Astrocyte of the spinal cord (primary cell): ENCODE measurements at regions not wholly inside any gene's neighbourhood (a gene's known extent, or its start where the extent isn't known, plus 50 kb on each side); places are given as distances from the start of the nearest gene placed in this dataset.

Experiments
- DNase-seq: peaks from one replicate; pipeline ENCODE4 v3.0.0; 2011; ENCODE audit warnings: low read depth, low spot score
- H3K4me3 ChIP-seq: 2 replicates; pipeline ENCODE4 v1.5.1; 2011; ENCODE audit warnings: low read depth, mild to moderate bottlenecking, low read length, moderate library complexity
- in situ Hi-C: cut with HindIII; loops from 2 replicates; pipeline ENCODE4 v1.10.0; 2017; ENCODE audit warnings: low sequenced_read_pairs
- TF ChIP-seq, protein P1 (sequence below): IDR thresholded peaks from 2 replicates; pipeline ENCODE4 v1.5.1; 2012; ENCODE audit warnings: low read depth, mild to moderate bottlenecking, low read length, inconsistent platforms

GRCh38 chr4:152000518-152000917 lies 239.7 kb upstream of the GATB start:
- TF ChIP-seq, protein P1, sequence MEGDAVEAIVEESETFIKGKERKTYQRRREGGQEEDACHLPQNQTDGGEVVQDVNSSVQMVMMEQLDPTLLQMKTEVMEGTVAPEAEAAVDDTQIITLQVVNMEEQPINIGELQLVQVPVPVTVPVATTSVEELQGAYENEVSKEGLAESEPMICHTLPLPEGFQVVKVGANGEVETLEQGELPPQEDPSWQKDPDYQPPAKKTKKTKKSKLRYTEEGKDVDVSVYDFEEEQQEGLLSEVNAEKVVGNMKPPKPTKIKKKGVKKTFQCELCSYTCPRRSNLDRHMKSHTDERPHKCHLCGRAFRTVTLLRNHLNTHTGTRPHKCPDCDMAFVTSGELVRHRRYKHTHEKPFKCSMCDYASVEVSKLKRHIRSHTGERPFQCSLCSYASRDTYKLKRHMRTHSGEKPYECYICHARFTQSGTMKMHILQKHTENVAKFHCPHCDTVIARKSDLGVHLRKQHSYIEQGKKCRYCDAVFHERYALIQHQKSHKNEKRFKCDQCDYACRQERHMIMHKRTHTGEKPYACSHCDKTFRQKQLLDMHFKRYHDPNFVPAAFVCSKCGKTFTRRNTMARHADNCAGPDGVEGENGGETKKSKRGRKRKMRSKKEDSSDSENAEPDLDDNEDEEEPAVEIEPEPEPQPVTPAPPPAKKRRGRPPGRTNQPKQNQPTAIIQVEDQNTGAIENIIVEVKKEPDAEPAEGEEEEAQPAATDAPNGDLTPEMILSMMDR: no peak
- no peak for DNase-seq
- in situ Hi-C loops: no loop called here
- H3K4me3 ChIP-seq: no peak overlapping the region

DNA sequence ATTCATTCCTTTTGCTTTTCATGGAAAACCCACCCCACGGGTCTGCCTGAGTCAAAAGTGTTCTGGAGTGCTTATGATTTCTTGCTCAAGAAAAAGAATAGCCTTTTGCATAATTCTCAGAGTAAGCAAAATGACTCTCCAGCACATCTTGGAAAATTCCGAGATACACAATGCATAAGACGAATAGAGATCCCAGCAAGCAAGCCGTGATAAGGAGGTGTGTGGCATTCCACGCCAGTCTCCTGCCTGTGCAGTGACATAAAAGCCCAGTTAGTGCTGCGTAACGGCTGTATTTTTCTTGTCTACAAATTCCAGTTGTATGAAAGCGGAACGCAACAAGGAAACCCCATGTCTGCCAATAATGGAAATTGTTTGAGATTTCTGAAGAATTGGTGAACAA lies 237.9 kb upstream of the GATB start:
- TF ChIP-seq, protein P1: no peak
- DNase-seq: no peak
- no peak overlapping the region for H3K4me3 ChIP-seq
- in situ Hi-C loops: no loop called here

DNA sequence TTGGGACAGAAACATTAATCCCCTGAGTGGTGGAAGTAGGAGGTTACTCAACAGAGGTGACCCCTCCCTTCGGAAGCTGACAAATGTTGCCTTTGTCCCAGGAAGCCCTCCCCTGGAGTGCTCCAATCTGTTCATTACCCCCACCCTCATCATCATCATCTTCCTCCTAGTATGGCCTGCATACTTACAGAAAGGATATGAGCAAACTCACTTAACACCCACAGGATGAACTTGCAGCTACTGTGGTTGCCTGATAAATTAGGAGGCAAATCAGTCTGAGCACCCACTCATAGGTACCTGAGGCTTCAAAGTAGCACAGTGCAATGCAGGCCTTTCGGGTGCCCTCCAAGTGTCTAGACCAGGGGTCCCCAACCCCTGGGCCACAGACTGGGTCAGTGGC lies 236.7 kb upstream of the GATB start:
- H3K4me3 ChIP-seq: no peak overlapping the region
- TF ChIP-seq, protein P1: no peak
- in situ Hi-C loops: no loop called here
- DNase-seq: no peak

- DNase-seq: no peak
- in situ Hi-C loops: no loop called here
- H3K4me3 ChIP-seq: no peak overlapping the region
- TF ChIP-seq, protein P1: no peak
These were observed 233.6 kb upstream of the GATB start for GRCh38 chr4:151994429-151994828.

- in situ Hi-C loops: no loop called here
- DNase-seq: no peak
- TF ChIP-seq, protein P1: no peak
- no peak overlapping the region for H3K4me3 ChIP-seq
These were observed 232.7 kb upstream of the GATB start for GRCh38 chr4:151993521-151993920.

- H3K4me3 ChIP-seq: no peak overlapping the region
- TF ChIP-seq, protein P1: no peak
- in situ Hi-C loops: no loop called here
- DNase-seq: no peak
These were observed 231.7 kb upstream of the GATB start for GRCh38 chr4:151992332-151993154.
